IMR-90 (cell line): ENCODE measurements at regions not wholly inside any gene's neighbourhood (a gene's known extent, or its start where the extent isn't known, plus 50 kb on each side); places are given as distances from the start of the nearest gene placed in this dataset.

Experiments
- ATAC-seq: fragments of 200-7000 bp; cut with Tn5 transposase; 2 replicates; pipeline ENCODE4 v1.9.1; 2020; ENCODE audit warnings: low read depth, mild to moderate bottlenecking, moderate library complexity
- BruUV-seq: library from RNA; stranded (reverse); fragments of 400-500 nt; replicated peaks from 2 replicates; lab custom pipeline; 2021; lab: Mats Ljungman, UMichigan
- CTCF ChIA-PET: fragments of 300-600 bp; formaldehyde crosslinking; extraction: SDS; loops from one replicate; lab custom pipeline; 2021; ENCODE audit warnings: antibody characterized with exemption; lab: Yijun Ruan, JAX
- POLR2A ChIA-PET: fragments of 300-600 bp; sonication (Branson Sonifier 250); formaldehyde crosslinking; loops from one replicate; lab custom pipeline; 2022; ENCODE audit warnings: antibody characterized with exemption; ENCODE audit not compliant: unreplicated experiment; lab: Charles Lee
- DNase-seq: peaks from one replicate; pipeline ENCODE4 v3.0.0; 2013
- H2AFZ ChIP-seq: replicated peaks from 2 replicates; pipeline ENCODE3; 2013; ENCODE audit warnings: low read length, mild to moderate bottlenecking; ENCODE audit not compliant: poor library complexity
- H2AK5ac ChIP-seq: 2 replicates; pipeline ENCODE4 v1.6.1; 2013; ENCODE audit warnings: low read depth, low read length, inconsistent platforms
- H2AK9ac ChIP-seq: replicated peaks from 2 replicates; pipeline ENCODE3; 2013; ENCODE audit warnings: mild to moderate bottlenecking, low read depth, low read length, moderate library complexity; ENCODE audit not compliant: poor library complexity
- H2BK120ac ChIP-seq: 2 replicates; pipeline ENCODE4 v1.6.1; 2013; ENCODE audit warnings: low read depth, low read length, inconsistent platforms
- H2BK15ac ChIP-seq: 3 replicates; pipeline ENCODE4 v1.6.1; 2013; ENCODE audit warnings: low read depth, low read length, inconsistent platforms
- H2BK20ac ChIP-seq: 2 replicates; pipeline ENCODE4 v1.6.1; 2013; ENCODE audit warnings: low read depth, mild to moderate bottlenecking, inconsistent platforms, low read length, moderate library complexity
- H2BK5ac ChIP-seq: 2 replicates; pipeline ENCODE4 v1.6.1; 2013; ENCODE audit warnings: mild to moderate bottlenecking, low read depth, low read length, inconsistent platforms; ENCODE audit not compliant: poor library complexity, severe bottlenecking
- H3K14ac ChIP-seq: replicated peaks from 2 replicates; pipeline ENCODE4 v1.6.1; 2013; ENCODE audit warnings: low read depth, low read length, inconsistent platforms
- H3K18ac ChIP-seq: 2 replicates; pipeline ENCODE4 v1.6.1; 2013; ENCODE audit warnings: low read depth, low read length, control low read depth
- H3K23ac ChIP-seq: 2 replicates; pipeline ENCODE4 v1.6.1; 2013; ENCODE audit warnings: low read depth, low read length, inconsistent platforms
- H3K27ac ChIP-seq: 2 replicates; pipeline ENCODE4 v1.5.1; 2013; ENCODE audit warnings: mild to moderate bottlenecking, control low read depth, low read length; ENCODE audit not compliant: insufficient read depth
- H3K27me3 ChIP-seq: 2 replicates; pipeline ENCODE4 v1.6.1; 2013; ENCODE audit warnings: low read length; ENCODE audit not compliant: control insufficient read depth, insufficient read depth
- H3K36me3 ChIP-seq: 2 replicates; pipeline ENCODE4 v1.6.1; 2013; ENCODE audit warnings: low read length, mixed read lengths; ENCODE audit not compliant: control insufficient read depth, insufficient read depth
- H3K4ac ChIP-seq: 2 replicates; pipeline ENCODE4 v1.6.1; 2013; ENCODE audit warnings: low read depth, low read length, inconsistent platforms
- H3K4me1 ChIP-seq: 2 replicates; pipeline ENCODE4 v1.6.1; 2013; ENCODE audit warnings: low read length, mixed read lengths; ENCODE audit not compliant: control insufficient read depth, insufficient read depth
- H3K4me2 ChIP-seq: 2 replicates; pipeline ENCODE4 v1.6.1; 2013; ENCODE audit warnings: low read depth, mild to moderate bottlenecking, control low read depth, low read length, moderate library complexity
- H3K4me3 ChIP-seq: 2 replicates; pipeline ENCODE4 v1.5.1; 2013; ENCODE audit warnings: low read depth, mild to moderate bottlenecking, control low read depth, low read length, moderate library complexity; ENCODE audit not compliant: insufficient read depth
- H3K56ac ChIP-seq: 2 replicates; pipeline ENCODE4 v1.6.1; 2013; ENCODE audit warnings: low read length, inconsistent platforms; ENCODE audit not compliant: insufficient read depth; ENCODE audit errors: extremely low read depth
- H3K79me1 ChIP-seq, 2 experiments: 2 replicates each; pipeline ENCODE4 v1.6.1; 2013; ENCODE audit warnings: low read length in 2 of 2, inconsistent platforms in 1 of 2, low read depth in 1 of 2
- H3K9ac ChIP-seq: 2 replicates; pipeline ENCODE4 v1.6.1; 2013; ENCODE audit warnings: low read depth, low read length, control low read depth
- H3K9me1 ChIP-seq: 2 replicates; pipeline ENCODE4 v1.6.1; 2013; ENCODE audit warnings: low read length, inconsistent platforms; ENCODE audit not compliant: insufficient read depth
- H3K9me3 ChIP-seq: 2 replicates; pipeline ENCODE4 v1.6.1; 2013; ENCODE audit warnings: low read length; ENCODE audit not compliant: control insufficient read depth, insufficient read depth
- H4K20me1 ChIP-seq: 2 replicates; pipeline ENCODE4 v1.6.1; 2013; ENCODE audit warnings: low read length, inconsistent platforms; ENCODE audit not compliant: insufficient read depth
- H4K5ac ChIP-seq: 2 replicates; pipeline ENCODE4 v1.6.1; 2013; ENCODE audit warnings: mild to moderate bottlenecking, low read depth, low read length, control low read depth
- H4K8ac ChIP-seq, 2 experiments: 2 replicates each; pipeline ENCODE4 v1.6.1; 2013; ENCODE audit warnings: low read depth in 2 of 2, low read length in 2 of 2, control low read depth in 1 of 2, inconsistent platforms in 1 of 2
- H4K91ac ChIP-seq: 2 replicates; pipeline ENCODE4 v1.6.1; 2013; ENCODE audit warnings: low read depth, low read length, inconsistent platforms; ENCODE audit not compliant: insufficient read depth
- BHLHE40 ChIP-seq: fragments of 150-350 bp; IDR thresholded peaks from 2 replicates; pipeline ENCODE4 v1.6.1; 2016; ENCODE audit warnings: mild to moderate bottlenecking, low read depth, low read length
- CEBPB ChIP-seq: IDR thresholded peaks from 2 replicates; pipeline ENCODE4 v1.6.1; 2012; ENCODE audit warnings: low read depth, low read length, improper control_type of control experiment
- CHD1 ChIP-seq: IDR thresholded peaks from 2 replicates; pipeline ENCODE4 v1.6.1; 2012; ENCODE audit warnings: low read depth, low read length, improper control_type of control experiment
- CTCF ChIP-seq: conservative IDR thresholded peaks from 2 replicates; pipeline ENCODE4 v1.5.1; 2012; ENCODE audit warnings: mild to moderate bottlenecking, low read depth, low read length, improper control_type of control experiment
- ELK1 ChIP-seq: fragments of 150-350 bp; IDR thresholded peaks from 2 replicates; pipeline ENCODE4 v1.6.1; 2016; ENCODE audit warnings: low read depth, mild to moderate bottlenecking, low read length, moderate library complexity, borderline replicate concordance
- FOS ChIP-seq: fragments of 150-350 bp; IDR thresholded peaks from 2 replicates; pipeline ENCODE4 v1.6.1; 2016; ENCODE audit warnings: low read depth, low read length
- MAFK ChIP-seq: IDR thresholded peaks from 2 replicates; pipeline ENCODE4 v1.6.1; 2012; ENCODE audit warnings: low read depth, low read length, improper control_type of control experiment
- NFE2L2 ChIP-seq: fragments of 150-350 bp; IDR thresholded peaks from 2 replicates; pipeline ENCODE4 v1.6.1; 2016; ENCODE audit warnings: low read depth, mild to moderate bottlenecking, low read length
- POLR2A ChIP-seq: IDR thresholded peaks from 2 replicates; pipeline ENCODE4 v1.6.1; 2012; ENCODE audit warnings: mild to moderate bottlenecking, low read depth, low read length
- RAD21 ChIP-seq: IDR thresholded peaks from 2 replicates; pipeline ENCODE4 v1.6.1; 2012; ENCODE audit warnings: low read length, improper control_type of control experiment
- RCOR1 ChIP-seq: IDR thresholded peaks from 2 replicates; pipeline ENCODE4 v1.6.1; 2012; ENCODE audit warnings: mild to moderate bottlenecking, low read length, improper control_type of control experiment; ENCODE audit not compliant: insufficient replicate concordance
- SMC3 ChIP-seq: fragments of 150-350 bp; IDR thresholded peaks from 2 replicates; pipeline ENCODE4 v1.6.1; 2016; ENCODE audit warnings: low read depth, mild to moderate bottlenecking, antibody characterized with exemption, low read length, moderate library complexity
- USF2 ChIP-seq: fragments of 150-350 bp; IDR thresholded peaks from 2 replicates; pipeline ENCODE4 v1.6.1; 2017; ENCODE audit warnings: mild to moderate bottlenecking, antibody characterized with exemption, low read length, low read depth
- WGBS, 2 experiments: methylation state at CpG; one replicate each; pipeline versions ENCODE4 v1.1.5 to v1.1.7; 2013; ENCODE audit warnings: missing lambda C conversion rate in 2 of 2; ENCODE audit not compliant: insufficient read length in 1 of 2; ENCODE audit errors: extremely low coverage in 2 of 2; 5-methylcytosine and 5-hydroxymethylcytosine counted together
- dilution Hi-C: fragments of 300-500 bp; cut with HindIII; formaldehyde crosslinking; loops from one replicate; pipeline ENCODE4 v1.14.3; 2018; ENCODE audit warnings: low sequenced_read_pairs; ENCODE audit not compliant: unreplicated experiment
- in situ Hi-C: fragments of 300-500 bp; cut with MboI; formaldehyde crosslinking; loops from 3 replicates; pipeline ENCODE4 v1.14.3; 2019; ENCODE audit warnings: low sequenced_read_pairs, inconsistent platforms, mixed read lengths
- intact Hi-C: fragments of 100-400 bp; cut with micrococcal nuclease; formaldehyde crosslinking; loops from 2 replicates; pipeline ENCODE4 v1.10.0; 2022

- no peak overlapping the region for H3K23ac ChIP-seq
- H3K56ac ChIP-seq, result no peak overlapping the region
- H4K8ac ChIP-seq, result no peak overlapping the region
- no peak overlapping the region for H4K91ac ChIP-seq
- DNase-seq (no peak), ATAC-seq (no peak)
- H3K9me3 ChIP-seq, result peaks cover 2% of the 10 kb centered on the region; the same call in 1 of the 2 replicates
- no peak overlapping the region for H3K4me2 ChIP-seq
- H3K9me1 ChIP-seq, result peaks cover 4% of the 10 kb centered on the region; the same call in 1 of the 2 replicates
- H3K27ac ChIP-seq, result no peak overlapping the region
- H2AFZ ChIP-seq, result no peak overlapping the region
- intact Hi-C loops (no loop called here), in situ Hi-C loops (no loop called here), dilution Hi-C loops (no loop called here)
- H3K4me1 ChIP-seq, result peaks cover 5% of the 10 kb centered on the region
- no TSS peak for BruUV-seq
- no peak overlapping the region for H2BK20ac ChIP-seq
- TF ChIP-seq CHD1 (no peak), USF2 (no peak), CEBPB (no peak), FOS (no peak), NFE2L2 (no peak), SMC3 (no peak), RAD21 (no peak), RCOR1 (no peak), POLR2A (no peak), ELK1 (no peak), MAFK (no peak), BHLHE40 (no peak), CTCF (no peak)
- no peak overlapping the region for H2BK120ac ChIP-seq
- H3K14ac ChIP-seq, result 0 out of 2 replicates have a peak overlapping the region, but pooled peaks have one; percentile 10
- ChIA-PET CTCF (no interaction called here), POLR2A (no interaction called here)
- no peak overlapping the region for H3K18ac ChIP-seq
- H3K4me3 ChIP-seq, result no peak overlapping the region
- H2AK5ac ChIP-seq, result no peak overlapping the region
- H3K4ac ChIP-seq, result no peak overlapping the region
- no peaks in the 10 kb centered on the region for H3K36me3 ChIP-seq
- no peak overlapping the region for H2BK5ac ChIP-seq
- H4K5ac ChIP-seq, result no peak overlapping the region
- WGBS, 2 experiments, result 100% methylated on average over 1 of the region's 4 CpGs; no CpG with 5 or more reads in 1 of the 2 experiments
- no peak overlapping the region for H3K9ac ChIP-seq
- no peaks in the 10 kb centered on the region for H3K79me1 ChIP-seq
- H2BK15ac ChIP-seq, result no peak overlapping the region
- H2AK9ac ChIP-seq, result no peak overlapping the region
- no peaks in the 10 kb centered on the region for H3K27me3 ChIP-seq
- no peaks in the 10 kb centered on the region for H4K20me1 ChIP-seq
Measured at GRCh38 chr15:62666046-62666445, 376.5 kb upstream of the TPM1 start.
